ENCODE measurements at regions not wholly inside any gene's neighbourhood (a gene's known extent, or its start where the extent isn't known, plus 50 kb on each side); places are given as distances from the start of the nearest gene placed in this dataset.

GRCh38 chr20:47406849-47407682, 50.6 kb upstream of the ZMYND8 start:
- no peak for TF ChIP-seq CTCF (IDR thresholded peaks at IDR 0.05; ENCODE audit: low read length)
- no peak for TF ChIP-seq EZH2 (IDR thresholded peaks at IDR 0.05; ENCODE audit: borderline replicate concordance, low read length)

Data from OCI-LY1 (cell line).